HG02763 (cell line): ENCODE measurements at regions not wholly inside any gene's neighbourhood (a gene's known extent, or its start where the extent isn't known, plus 50 kb on each side); places are given as distances from the start of the nearest gene placed in this dataset.
"Not testable (repeated sequence)": the region's sequence is repeated elsewhere in the genome, so short reads cannot be mapped to it uniquely, and the experiment has no call there.

Experiments used
- ATAC-seq: cut with Tn5 transposase; IDR thresholded peaks from one replicate; pipeline ENCODE4 v1.9.1; 2021; ENCODE audit warnings: mild to moderate bottlenecking, moderate library complexity; ENCODE audit not compliant: unreplicated experiment

- ATAC-seq = no peak
Observed at GRCh38 chr13:55788548-55788947, 1352.2 kb upstream of the PRR20A start.

GRCh38 chr13:55792544-55793193, 1348.0 kb upstream of the PRR20A start:
- no peak for ATAC-seq

GRCh38 chr13:55815458-55816033, 1325.2 kb upstream of the PRR20A start:
- no peak for ATAC-seq

GRCh38 chr13:55816976-55817601, 1323.6 kb upstream of the PRR20A start:
- ATAC-seq = no peak

- no peak for ATAC-seq
Observed at GRCh38 chr13:55820817-55821216, 1319.9 kb upstream of the PRR20A start.

GRCh38 chr13:55869648-55870047, 1271.1 kb upstream of the PRR20A start:
- no peak for ATAC-seq

DNA sequence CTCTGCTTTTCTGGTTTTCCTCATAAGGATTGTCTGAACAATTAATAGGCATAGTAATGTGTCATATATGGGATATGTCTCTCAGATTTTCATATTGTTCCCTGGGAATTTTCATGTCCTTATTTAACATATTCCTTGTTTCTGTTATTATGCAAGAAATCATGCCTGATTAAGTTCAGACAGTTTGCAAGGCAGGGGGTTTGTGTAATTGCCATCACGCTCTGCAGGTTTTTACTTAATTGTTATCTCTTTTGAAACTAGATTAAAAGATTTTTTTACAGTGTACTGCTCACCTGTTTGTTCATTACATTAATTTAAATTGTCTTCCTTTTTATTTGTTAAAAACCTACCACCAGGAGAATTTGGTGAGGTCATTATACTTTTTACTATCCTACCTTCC, 1253.2 kb upstream of the PRR20A start:
- no peak for ATAC-seq

DNA sequence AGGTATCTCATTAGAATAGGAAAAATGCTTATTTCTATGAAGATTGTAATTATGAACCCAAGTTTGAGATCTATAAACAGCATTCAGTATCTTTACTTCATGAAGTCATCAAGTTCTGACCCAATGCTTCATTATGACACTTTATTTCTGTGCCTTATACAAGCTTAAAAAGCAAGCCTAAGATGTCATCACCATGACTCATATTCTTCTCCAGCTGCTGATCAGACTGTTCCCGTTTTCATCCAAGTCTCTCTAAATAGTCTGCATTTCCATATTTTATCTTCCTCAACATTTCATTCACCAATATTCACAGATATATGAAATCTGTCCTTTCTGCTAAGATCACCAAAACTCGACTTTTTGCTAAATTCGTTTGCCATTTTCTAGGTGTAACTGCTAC, 1247.2 kb upstream of the PRR20A start:
- ATAC-seq = no peak

DNA sequence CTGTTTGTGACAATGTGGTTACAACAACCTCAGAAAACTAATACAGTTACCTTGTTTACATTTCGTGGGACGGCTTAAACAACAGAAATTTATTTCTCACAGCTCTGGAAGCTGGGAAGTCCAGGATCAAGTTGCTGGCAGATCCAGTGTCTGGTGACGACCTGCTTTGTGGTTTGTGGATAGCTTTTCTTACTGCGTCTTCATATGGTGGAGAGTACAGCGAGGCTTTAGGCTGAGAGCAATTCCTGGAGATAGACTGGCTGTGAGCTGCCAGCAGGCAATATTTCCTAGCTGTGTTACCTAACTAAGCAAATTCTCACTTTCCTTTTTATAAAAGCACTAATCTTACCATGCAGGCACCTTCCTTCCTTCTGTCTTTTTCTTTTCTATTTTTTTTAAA, 1203.5 kb upstream of the PRR20A start:
- no peak for ATAC-seq

DNA sequence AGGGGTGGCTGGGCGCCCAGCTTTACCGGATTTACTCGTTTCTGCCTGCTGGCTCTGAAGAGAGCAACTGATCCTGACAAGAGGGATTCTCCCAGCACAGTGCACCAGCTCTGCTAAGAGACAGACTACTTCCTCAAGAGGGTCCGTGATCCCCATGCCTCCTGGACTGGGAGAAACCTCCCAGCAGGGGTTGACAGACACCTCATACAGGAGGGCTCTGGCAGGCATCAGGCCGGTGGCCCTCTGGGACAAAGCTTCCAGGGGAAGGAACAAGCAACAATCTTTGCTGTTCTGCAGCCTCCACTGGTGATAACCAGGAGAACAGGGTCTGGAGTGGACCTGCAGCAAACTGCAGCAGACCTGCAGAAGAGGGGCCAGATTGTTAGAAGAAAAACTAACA, 1192.5 kb upstream of the PRR20A start:
- no peak for ATAC-seq

- ATAC-seq = no peak
Observed at GRCh38 chr13:55963934-55964333, 1176.8 kb upstream of the PRR20A start.

GRCh38 chr13:55967055-55967454, 1173.7 kb upstream of the PRR20A start:
- ATAC-seq = no peak

DNA sequence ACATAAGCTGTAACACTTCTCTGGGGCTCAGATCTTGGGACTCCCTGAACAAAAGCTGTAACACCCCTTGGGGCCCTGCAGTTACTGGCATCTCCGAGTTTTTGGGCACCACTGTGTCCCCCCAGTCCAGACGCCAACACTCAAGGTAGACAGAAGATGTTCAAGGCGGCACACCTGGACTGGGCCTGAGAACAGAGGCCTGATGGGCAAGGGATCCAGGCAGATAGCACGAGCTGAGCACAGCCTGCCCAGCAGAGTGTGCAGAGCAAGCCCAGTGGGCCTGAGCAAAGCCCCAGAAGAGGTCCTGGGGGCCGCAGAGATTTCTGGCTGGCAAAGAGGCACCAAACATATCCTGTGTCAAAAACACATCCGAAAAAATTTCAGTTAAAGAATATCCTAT, 1163.3 kb upstream of the PRR20A start:
- no peak for ATAC-seq

- no peak for ATAC-seq
Observed at GRCh38 chr13:55981381-55981780, 1159.3 kb upstream of the PRR20A start.

GRCh38 chr13:55984026-55984425, 1156.7 kb upstream of the PRR20A start:
- ATAC-seq = not testable (repeated sequence)

- ATAC-seq = no peak
Observed at GRCh38 chr13:55990631-55991030, 1150.1 kb upstream of the PRR20A start.

DNA sequence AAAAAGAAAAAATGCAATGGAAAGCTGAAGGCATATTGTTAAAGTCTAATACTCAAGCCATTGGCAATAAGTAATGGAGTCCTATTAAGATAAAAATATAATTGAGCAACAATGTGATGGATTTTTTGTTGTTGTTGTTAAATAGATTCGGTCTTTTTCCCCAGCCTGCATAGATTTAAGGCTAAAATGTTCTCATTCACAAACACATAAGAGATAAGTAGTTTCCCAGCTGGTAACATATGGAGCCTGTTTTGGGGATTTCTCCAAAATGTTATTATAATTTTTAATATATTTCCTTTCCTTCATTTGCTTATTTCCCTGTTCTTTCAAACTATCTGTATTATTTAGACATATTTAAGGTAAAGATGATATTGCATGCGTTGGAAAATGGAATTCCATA, 1149.1 kb upstream of the PRR20A start:
- no peak for ATAC-seq

GRCh38 chr13:55992145-55992544, 1148.6 kb upstream of the PRR20A start:
- no peak for ATAC-seq

GRCh38 chr13:55999709-56000108, 1141.0 kb upstream of the PRR20A start:
- no peak for ATAC-seq

DNA sequence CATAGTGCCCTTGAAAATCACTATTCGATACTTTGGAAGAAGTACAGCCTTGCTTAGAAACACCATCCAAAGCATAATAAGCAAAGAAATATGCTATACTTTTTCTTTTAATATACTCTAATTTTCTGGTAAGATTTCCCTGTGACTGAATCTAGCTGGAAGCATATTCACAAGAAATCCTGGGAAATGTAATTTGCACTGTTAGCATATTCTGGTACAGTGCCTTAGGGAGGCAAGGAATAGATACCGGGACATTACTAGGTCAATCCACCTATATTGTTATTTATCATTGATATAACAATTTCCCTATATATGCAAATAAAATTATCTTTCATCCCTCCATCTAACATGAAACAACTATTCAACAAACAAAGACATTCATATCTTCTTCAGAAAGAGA, 1131.3 kb upstream of the PRR20A start:
- no peak for ATAC-seq

- no peak for ATAC-seq
Observed at GRCh38 chr13:56012644-56013043, 1128.1 kb upstream of the PRR20A start.

DNA sequence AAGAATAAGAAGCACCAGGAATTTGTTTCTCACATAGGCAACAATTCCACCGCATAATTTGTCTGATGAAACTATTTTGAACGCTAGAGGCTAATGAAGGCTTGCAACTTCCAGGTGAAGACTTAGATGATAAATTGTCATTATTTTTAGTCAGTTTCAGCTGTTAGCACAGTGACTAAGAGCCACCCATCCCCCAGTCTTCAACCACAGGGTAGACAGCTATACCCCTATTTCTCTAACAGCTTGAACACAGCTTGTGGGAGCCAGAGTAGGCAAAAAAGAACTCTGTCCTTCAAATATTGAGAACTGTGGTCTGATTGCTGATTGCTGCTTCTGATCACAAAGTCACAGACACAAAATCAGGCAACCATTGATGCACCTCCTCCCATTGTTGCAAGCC, 1124.8 kb upstream of the PRR20A start:
- ATAC-seq = no peak

- ATAC-seq = no peak
Observed at GRCh38 chr13:56019606-56020005, 1121.1 kb upstream of the PRR20A start.
